Kidney epithelial cell (primary cell): ENCODE measurements at regions not wholly inside any gene's neighbourhood (a gene's known extent, or its start where the extent isn't known, plus 50 kb on each side); places are given as distances from the start of the nearest gene placed in this dataset.

Experiments
- DNase-seq: peaks from one replicate; pipeline ENCODE4 v3.0.0-alpha.2; 2010; ENCODE audit warnings: low read depth
- H3K27me3 ChIP-seq: 2 replicates; pipeline ENCODE4 v1.6.0; 2011; ENCODE audit warnings: low read length; ENCODE audit not compliant: control insufficient read depth, insufficient read depth
- H3K36me3 ChIP-seq: 2 replicates; pipeline ENCODE4 v1.5.1; 2011; ENCODE audit warnings: low read length; ENCODE audit not compliant: control insufficient read depth, insufficient read depth
- H3K4me3 ChIP-seq: 2 replicates; pipeline ENCODE4 v1.5.1; 2011; ENCODE audit warnings: low read depth, mild to moderate bottlenecking, control low read depth, low read length
- CTCF ChIP-seq: IDR thresholded peaks from 2 replicates; pipeline ENCODE4 v1.5.1; 2011; ENCODE audit warnings: mild to moderate bottlenecking, moderate library complexity, low read length, control low read depth, inconsistent platforms; ENCODE audit not compliant: insufficient read depth, poor library complexity, severe bottlenecking

GRCh38 chr2:16330982-16331381 is 334.7 kb downstream of the CYRIA start:
- Histone ChIP-seq H3K36me3 (no peaks in the 10 kb centered on the region), H3K27me3 (no peaks in the 10 kb centered on the region), H3K4me3 (no peak overlapping the region)
- no peak for DNase-seq
- no peak for TF ChIP-seq CTCF

- DNase-seq, result no peak
- H3K36me3 ChIP-seq, result no peaks in the 10 kb centered on the region
- H3K27me3 ChIP-seq, result no peaks in the 10 kb centered on the region
- no peak for TF ChIP-seq CTCF
- H3K4me3 ChIP-seq, result no peak overlapping the region
These were observed 335.1 kb downstream of the CYRIA start for GRCh38 chr2:16330571-16330970.

DNA sequence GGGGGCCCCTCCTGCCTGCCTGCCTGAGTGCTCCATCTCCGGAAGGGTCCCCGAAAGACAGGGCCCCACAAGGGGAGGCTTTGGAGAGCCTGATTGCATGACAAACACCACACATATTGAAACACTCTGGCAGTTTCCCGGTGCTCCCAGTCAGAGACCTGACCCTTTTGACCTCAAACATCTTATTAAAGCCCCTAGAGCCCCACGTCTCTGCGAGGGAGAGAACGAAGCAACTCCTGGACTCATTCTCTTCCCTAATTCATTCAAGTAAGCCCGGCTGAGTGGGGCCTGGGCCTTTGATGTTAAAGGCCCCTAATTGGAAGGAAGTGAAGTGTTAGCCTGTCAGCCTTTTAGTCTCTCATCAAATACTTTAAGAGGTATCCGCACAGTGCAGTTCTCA is 335.6 kb downstream of the CYRIA start:
- no peaks in the 10 kb centered on the region for H3K36me3 ChIP-seq
- no peak for TF ChIP-seq CTCF

DNA sequence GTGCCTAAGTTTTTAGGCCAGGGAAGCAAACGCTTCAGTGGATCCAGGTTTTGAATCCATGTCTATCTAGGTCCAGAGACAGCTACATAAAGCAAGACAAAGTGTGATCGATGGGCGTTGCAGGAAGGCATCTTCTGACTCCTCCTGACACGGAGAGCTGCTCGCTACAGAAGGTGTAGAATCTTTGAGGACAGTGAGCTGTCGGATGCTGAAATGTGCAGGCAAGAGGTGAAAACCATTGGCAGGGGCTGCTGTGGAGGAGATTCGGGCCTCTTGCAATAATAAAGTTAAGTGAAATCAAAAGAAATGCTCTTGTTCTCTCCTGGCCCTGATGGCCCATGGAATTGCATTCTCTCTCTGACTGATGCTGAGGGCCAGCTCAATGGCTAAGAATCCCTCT is 336.2 kb downstream of the CYRIA start:
- H3K4me3 ChIP-seq, result no peak overlapping the region
- no peaks in the 10 kb centered on the region for H3K27me3 ChIP-seq
- no peak for TF ChIP-seq CTCF
- no peaks in the 10 kb centered on the region for H3K36me3 ChIP-seq
- DNase-seq, result no peak

More for the DNA sequence above, 335.6 kb downstream of the CYRIA start:
- Histone ChIP-seq H3K4me3 (no peak overlapping the region), H3K27me3 (no peaks in the 10 kb centered on the region)
- no peak for DNase-seq

GRCh38 chr2:16328521-16329190 is 337.0 kb downstream of the CYRIA start:
- Histone ChIP-seq H3K36me3 (no peaks in the 10 kb centered on the region), H3K4me3 (no peak overlapping the region), H3K27me3 (no peaks in the 10 kb centered on the region)
- TF ChIP-seq CTCF, result no peak
- DNase-seq, result no peak

DNA sequence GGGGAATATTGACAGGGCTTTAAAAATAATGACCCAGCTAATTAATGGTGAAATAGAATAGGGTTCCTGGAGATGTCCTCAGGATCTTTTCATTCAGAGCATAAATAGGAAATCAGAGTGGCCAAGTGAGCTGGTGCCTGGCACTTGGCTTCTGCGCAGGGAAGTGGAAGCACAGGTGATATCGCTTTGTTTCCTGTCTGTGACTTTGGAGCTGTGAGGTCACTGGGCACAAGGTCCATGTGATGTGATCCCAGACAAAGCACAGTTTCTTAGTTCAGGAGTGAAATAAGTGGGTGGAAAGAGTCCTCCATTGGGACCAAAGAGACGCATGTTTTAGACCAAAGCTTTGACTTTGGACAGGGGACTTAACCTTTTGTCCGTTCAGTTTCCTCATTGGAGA is 338.3 kb downstream of the CYRIA start:
- DNase-seq, result no peak
- TF ChIP-seq CTCF, result no peak
- Histone ChIP-seq H3K36me3 (no peaks in the 10 kb centered on the region), H3K4me3 (no peak overlapping the region), H3K27me3 (no peaks in the 10 kb centered on the region)
